ENCODE measurements at regions not wholly inside any gene's neighbourhood (a gene's known extent, or its start where the extent isn't known, plus 50 kb on each side); places are given as distances from the start of the nearest gene placed in this dataset.

DNA sequence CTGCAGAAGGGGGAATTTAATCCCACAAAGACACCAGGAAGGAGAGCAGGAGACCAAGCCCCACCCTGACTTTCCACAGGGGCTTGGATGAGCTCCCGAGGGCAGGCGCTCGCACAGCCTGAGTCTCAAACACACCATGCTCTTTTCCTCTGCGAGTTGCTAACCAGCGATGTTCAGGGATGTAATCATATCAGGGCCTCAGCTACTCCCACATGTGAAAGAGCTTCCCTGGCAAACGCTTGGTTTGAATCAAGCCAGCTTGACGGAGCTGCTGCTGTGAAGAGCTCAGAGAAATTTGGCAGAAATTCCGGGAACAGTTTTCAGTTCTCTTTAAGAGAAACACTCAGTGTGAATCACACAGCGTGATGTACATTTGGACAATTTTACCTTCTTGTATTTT, 385.8 kb downstream of the GALR1 start:
- peak; percentile 81 for DNase-seq
- no peaks in the 10 kb centered on the region for H3K4me1 ChIP-seq
- H3K27ac ChIP-seq, result peak overlapping the region in 2 of 4 donors; percentile 14 to 26
- no peaks in the 10 kb centered on the region for H3K27me3 ChIP-seq
- TF ChIP-seq, protein P1, sequence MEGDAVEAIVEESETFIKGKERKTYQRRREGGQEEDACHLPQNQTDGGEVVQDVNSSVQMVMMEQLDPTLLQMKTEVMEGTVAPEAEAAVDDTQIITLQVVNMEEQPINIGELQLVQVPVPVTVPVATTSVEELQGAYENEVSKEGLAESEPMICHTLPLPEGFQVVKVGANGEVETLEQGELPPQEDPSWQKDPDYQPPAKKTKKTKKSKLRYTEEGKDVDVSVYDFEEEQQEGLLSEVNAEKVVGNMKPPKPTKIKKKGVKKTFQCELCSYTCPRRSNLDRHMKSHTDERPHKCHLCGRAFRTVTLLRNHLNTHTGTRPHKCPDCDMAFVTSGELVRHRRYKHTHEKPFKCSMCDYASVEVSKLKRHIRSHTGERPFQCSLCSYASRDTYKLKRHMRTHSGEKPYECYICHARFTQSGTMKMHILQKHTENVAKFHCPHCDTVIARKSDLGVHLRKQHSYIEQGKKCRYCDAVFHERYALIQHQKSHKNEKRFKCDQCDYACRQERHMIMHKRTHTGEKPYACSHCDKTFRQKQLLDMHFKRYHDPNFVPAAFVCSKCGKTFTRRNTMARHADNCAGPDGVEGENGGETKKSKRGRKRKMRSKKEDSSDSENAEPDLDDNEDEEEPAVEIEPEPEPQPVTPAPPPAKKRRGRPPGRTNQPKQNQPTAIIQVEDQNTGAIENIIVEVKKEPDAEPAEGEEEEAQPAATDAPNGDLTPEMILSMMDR (IDR thresholded peaks at IDR 0.05), result no peak
- TF ChIP-seq EP300 (IDR thresholded peaks at IDR 0.05) (no peak), POLR2AphosphoS5 (IDR thresholded peaks at IDR 0.05) (no peak), POLR2A (IDR thresholded peaks at IDR 0.05) (no peak)
- no peak overlapping the region for H3K4me3 ChIP-seq
- H3K36me3 ChIP-seq, result no peaks in the 10 kb centered on the region
- H3K9me3 ChIP-seq, result no peaks in the 10 kb centered on the region
- WGBS, 2 donors, result 75 to 81% methylated on average over 9 of the region's 9 CpGs
- intact Hi-C loops (cut with DNase I), result no loop called here

DNA sequence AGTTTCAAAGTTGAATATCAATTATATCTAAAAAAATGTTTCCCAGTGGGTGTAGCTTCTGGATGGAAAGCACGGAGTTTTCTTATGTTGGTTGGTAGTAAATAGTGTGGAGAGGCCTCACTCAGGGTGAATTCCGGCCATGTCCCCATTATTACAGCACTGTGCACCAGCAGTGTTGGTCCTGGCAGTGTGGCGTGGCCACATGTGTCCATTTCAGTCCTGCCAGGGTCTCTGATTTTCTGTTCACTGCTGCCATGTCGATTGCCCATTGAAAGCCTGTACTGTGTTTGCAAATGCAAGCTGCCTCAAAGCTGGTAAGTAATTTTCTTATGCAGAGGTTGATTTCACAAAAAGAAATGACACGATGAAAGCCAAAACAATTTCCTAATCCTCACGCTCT, 386.2 kb downstream of the GALR1 start:
- Histone ChIP-seq H3K27me3 (no peaks in the 10 kb centered on the region), H3K4me3 (no peak overlapping the region), H3K4me1 (no peaks in the 10 kb centered on the region), H3K27ac (peak overlapping the region in 2 of 4 donors; percentile 14 to 26), H3K36me3 (no peaks in the 10 kb centered on the region), H3K9me3 (no peaks in the 10 kb centered on the region)
- intact Hi-C loops (cut with DNase I), result no loop called here
- WGBS, 2 donors, result 76 to 82% methylated on average over 6 of the region's 6 CpGs
- DNase-seq, result no peak
- no peak for TF ChIP-seq POLR2A (IDR thresholded peaks at IDR 0.05)
- TF ChIP-seq, protein P1 (IDR thresholded peaks at IDR 0.05), result no peak
- no peak for TF ChIP-seq POLR2AphosphoS5 (IDR thresholded peaks at IDR 0.05)
- TF ChIP-seq EP300 (IDR thresholded peaks at IDR 0.05), result no peak

DNA sequence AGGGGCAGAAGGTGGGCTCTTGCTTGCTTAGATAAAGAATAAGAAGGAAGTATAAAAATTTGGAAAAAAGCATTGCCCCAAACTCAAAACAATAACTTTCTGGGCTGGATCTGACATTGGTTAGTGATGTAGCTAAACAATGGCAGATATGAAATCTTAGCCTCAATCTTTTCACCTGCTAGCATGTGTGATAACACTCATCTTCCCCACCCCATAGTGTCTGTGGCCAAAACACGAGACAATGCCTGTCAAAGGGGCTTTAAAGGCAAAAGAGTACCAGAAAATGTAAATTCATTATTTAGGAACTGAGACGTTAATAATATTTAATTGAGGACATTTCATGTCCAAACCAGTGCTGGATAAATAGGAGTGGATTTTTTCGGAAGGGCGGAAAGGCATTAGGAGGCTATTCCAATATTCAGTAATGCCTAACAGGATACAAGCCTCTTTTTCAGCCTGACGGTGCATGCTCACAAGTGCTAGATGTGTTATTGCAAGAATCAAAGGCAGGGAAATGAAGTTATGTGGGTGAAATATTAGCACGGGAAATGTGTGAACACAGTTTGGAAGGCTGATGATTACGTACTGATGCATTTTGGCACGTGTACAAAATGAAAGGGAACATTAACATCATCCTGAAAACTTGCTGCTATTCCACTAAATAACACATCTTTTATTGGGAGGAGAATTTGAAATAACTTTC, 395.7 kb downstream of the GALR1 start:
- WGBS, 2 donors, result 80% methylated on average over 8 of the region's 8 CpGs
- intact Hi-C loops (cut with DNase I), result no loop called here
- no peak overlapping the region for H3K27ac ChIP-seq

DNA sequence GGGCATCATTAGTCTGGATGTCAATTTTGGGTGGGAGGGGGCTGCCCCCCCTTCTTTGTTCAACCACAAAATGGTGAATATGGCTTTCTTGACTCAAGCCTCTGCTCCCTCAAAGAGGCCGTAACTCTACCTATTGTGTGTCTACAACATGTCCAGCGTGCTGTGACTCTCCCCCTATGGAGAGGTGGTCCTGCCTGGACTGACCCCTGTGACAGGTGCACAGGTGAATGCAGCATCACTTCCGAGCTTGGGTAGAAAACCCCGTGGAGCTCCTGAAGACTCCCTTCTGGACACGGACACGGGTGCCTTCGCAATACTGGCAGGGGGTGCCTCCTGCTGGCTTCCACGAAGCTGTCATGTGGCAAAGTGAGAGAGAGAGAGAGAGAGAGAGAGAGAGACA, 397.8 kb downstream of the GALR1 start:
- DNase-seq, result no peak
- intact Hi-C loops (cut with DNase I), result no loop called here
- Histone ChIP-seq H3K4me3 (no peak overlapping the region), H3K27ac (no peak overlapping the region), H3K9me3 (no peaks in the 10 kb centered on the region), H3K27me3 (peaks cover 0 to 9% (median 0%) of the 10 kb centered on the region in 3 donors), H3K4me1 (peaks cover 0 to 10% (median 2%) of the 10 kb centered on the region in 4 donors), H3K36me3 (no peaks in the 10 kb centered on the region)
- 61 to 75% methylated on average over 8 of the region's 8 CpGs for WGBS, 2 donors
- TF ChIP-seq POLR2A (IDR thresholded peaks at IDR 0.05) (no peak), EP300 (IDR thresholded peaks at IDR 0.05) (no peak), POLR2AphosphoS5 (IDR thresholded peaks at IDR 0.05) (no peak)
- TF ChIP-seq, protein P1 (IDR thresholded peaks at IDR 0.05), result no peak

More for the DNA sequence above, 395.7 kb downstream of the GALR1 start:
- Histone ChIP-seq H3K9me3 (no peaks in the 10 kb centered on the region), H3K27me3 (no peaks in the 10 kb centered on the region), H3K4me1 (no peaks in the 10 kb centered on the region), H3K36me3 (no peaks in the 10 kb centered on the region), H3K4me3 (no peak overlapping the region)
- TF ChIP-seq, protein P1 (IDR thresholded peaks at IDR 0.05), result no peak
- no peak for TF ChIP-seq POLR2AphosphoS5 (IDR thresholded peaks at IDR 0.05)
- TF ChIP-seq EP300 (IDR thresholded peaks at IDR 0.05), result no peak
- no peak for TF ChIP-seq POLR2A (IDR thresholded peaks at IDR 0.05)
- no peak for DNase-seq

DNA sequence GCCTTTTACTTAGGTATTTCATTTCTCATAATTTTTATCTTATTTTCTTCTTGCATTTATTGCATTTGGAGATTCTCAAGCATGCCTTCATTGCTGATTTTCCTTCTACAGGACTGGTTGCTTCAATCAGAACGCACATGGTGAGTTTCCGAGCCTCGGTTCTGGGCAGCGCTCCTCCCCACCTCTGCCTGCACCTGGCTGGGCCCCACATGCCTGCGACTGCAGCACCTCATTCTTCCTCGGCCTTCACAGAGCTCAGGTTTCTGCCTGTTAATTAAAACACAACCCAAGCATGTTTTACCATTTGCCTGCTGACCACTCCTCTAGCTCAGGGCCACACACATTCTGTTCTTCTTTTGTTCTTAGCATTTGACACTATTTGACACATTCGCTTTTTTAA, 398.8 kb downstream of the GALR1 start:
- Histone ChIP-seq H3K4me1 (peaks cover 0 to 10% (median 2%) of the 10 kb centered on the region in 4 donors), H3K9me3 (no peaks in the 10 kb centered on the region), H3K36me3 (no peaks in the 10 kb centered on the region), H3K27me3 (peaks cover 0 to 9% (median 0%) of the 10 kb centered on the region in 3 donors), H3K4me3 (no peak overlapping the region), H3K27ac (no peak overlapping the region)
- no peak for TF ChIP-seq POLR2AphosphoS5 (IDR thresholded peaks at IDR 0.05)
- TF ChIP-seq, protein P1 (IDR thresholded peaks at IDR 0.05), result no peak
- TF ChIP-seq POLR2A (IDR thresholded peaks at IDR 0.05), result no peak
- TF ChIP-seq EP300 (IDR thresholded peaks at IDR 0.05), result no peak
- WGBS, 2 donors, result 83 to 88% methylated on average over 7 of the region's 7 CpGs
- DNase-seq, result no peak
- intact Hi-C loops (cut with DNase I), result no loop called here

All from sigmoid colon (tissue), 6 donors.